SU-DHL-6 (cell line): ENCODE measurements at regions not wholly inside any gene's neighbourhood (a gene's known extent, or its start where the extent isn't known, plus 50 kb on each side); places are given as distances from the start of the nearest gene placed in this dataset.

Experiments used
- H2AFZ ChIP-seq: fragments of 200-600 bp; sonication (generic); 2 replicates; pipeline ENCODE4 v1.6.1; 2014; ENCODE audit warnings: low read depth, mild to moderate bottlenecking, moderate library complexity, mixed read lengths, antibody characterized with exemption, low read length; ENCODE audit not compliant: severe bottlenecking
- H3F3A ChIP-seq: fragments of 200-600 bp; shearing (Covaris generic); 2 replicates; pipeline ENCODE4 v1.6.0; 2016; ENCODE audit warnings: antibody characterized with exemption, mild to moderate bottlenecking; ENCODE audit not compliant: insufficient read depth
- H3K27ac ChIP-seq: fragments of 200-600 bp; sonication (generic); 2 replicates; pipeline ENCODE4 v1.5.1; 2016; ENCODE audit warnings: low read depth, mild to moderate bottlenecking, low read length, moderate library complexity, mixed read lengths
- H3K27me3 ChIP-seq: fragments of 200-600 bp; sonication (generic), shearing (Covaris generic); 2 replicates; pipeline ENCODE4 v1.6.0; 2014; ENCODE audit warnings: mild to moderate bottlenecking, low read length
- H3K36me3 ChIP-seq: fragments of 200-600 bp; sonication (generic); 2 replicates; pipeline ENCODE4 v1.6.1; 2014; ENCODE audit warnings: mild to moderate bottlenecking, low read length, mixed read lengths
- H3K4me2 ChIP-seq: fragments of 300-600, 200-600 bp; shearing (Covaris generic), sonication (generic); 2 replicates; pipeline ENCODE4 v1.6.0; 2014; ENCODE audit warnings: low read length, low read depth, mild to moderate bottlenecking; ENCODE audit not compliant: poor library complexity, severe bottlenecking
- H3K4me3 ChIP-seq: fragments of 200-600 bp; sonication (generic); 2 replicates; pipeline ENCODE4 v1.5.1; 2014; ENCODE audit warnings: antibody characterized with exemption, low read length, mild to moderate bottlenecking, mixed read lengths; ENCODE audit not compliant: insufficient read depth, poor library complexity, severe bottlenecking
- H3K79me2 ChIP-seq: fragments of 200-600 bp; sonication (generic); 2 replicates; pipeline ENCODE4 v1.6.1; 2014; ENCODE audit warnings: mild to moderate bottlenecking, low read length, moderate library complexity; ENCODE audit not compliant: insufficient read depth
- H3K9ac ChIP-seq: fragments of 200-600 bp; sonication (generic); 2 replicates; pipeline ENCODE4 v1.7.0; 2014; ENCODE audit warnings: mild to moderate bottlenecking, low read length
- H3K9me2 ChIP-seq: fragments of 200-600 bp; sonication (generic); replicated peaks from 2 replicates; pipeline ENCODE4 v1.6.1; 2014; ENCODE audit warnings: low read length; ENCODE audit not compliant: insufficient read depth
- H3K9me3 ChIP-seq: fragments of 200-600 bp; sonication (generic); 2 replicates; pipeline ENCODE4 v1.6.1; 2014; ENCODE audit warnings: low read length, mixed read lengths; ENCODE audit not compliant: insufficient read depth
- H4K20me1 ChIP-seq: fragments of 200-600 bp; sonication (generic); 2 replicates; pipeline ENCODE4 v1.6.1; 2014; ENCODE audit warnings: low read depth, mild to moderate bottlenecking, antibody characterized with exemption, low read length, moderate library complexity, mixed read lengths
- CTCF ChIP-seq: fragments of 200-600 bp; sonication (generic); IDR thresholded peaks from one replicate; pipeline ENCODE4 v1.5.1; 2017; ENCODE audit warnings: antibody characterized with exemption, mild to moderate bottlenecking, low read length, moderate library complexity; ENCODE audit not compliant: insufficient read depth, poor library complexity, severe bottlenecking
- EZH2phosphoT487 ChIP-seq: fragments of 200-600 bp; sonication (generic), shearing (Covaris generic); conservative IDR thresholded peaks from 2 replicates; pipeline ENCODE4 v1.6.1; 2018; ENCODE audit warnings: mild to moderate bottlenecking, antibody characterized with exemption, low read length, moderate library complexity, mixed read lengths

- no peak overlapping the region for H2AFZ ChIP-seq
- no peak overlapping the region for H3K4me3 ChIP-seq
- H3K9ac ChIP-seq, result no peak overlapping the region
- H3K9me3 ChIP-seq, result no peaks in the 10 kb centered on the region
- H4K20me1 ChIP-seq, result no peaks in the 10 kb centered on the region
- H3K4me2 ChIP-seq, result no peak overlapping the region
- no peak overlapping the region for H3K27ac ChIP-seq
- no peaks in the 10 kb centered on the region for H3K36me3 ChIP-seq
- H3F3A ChIP-seq, result no peaks in the 10 kb centered on the region
- TF ChIP-seq CTCF (no peak), EZH2phosphoT487 (no peak)
- no peaks in the 10 kb centered on the region for H3K79me2 ChIP-seq
- no peaks in the 10 kb centered on the region for H3K9me2 ChIP-seq
- H3K27me3 ChIP-seq, result no peaks in the 10 kb centered on the region
Observed at GRCh38 chr21:17458279-17458678, 54.6 kb upstream of the CXADR start.

- Histone ChIP-seq H2AFZ (no peak overlapping the region), H3K9ac (no peak overlapping the region), H4K20me1 (no peaks in the 10 kb centered on the region), H3K27me3 (no peaks in the 10 kb centered on the region), H3K79me2 (no peaks in the 10 kb centered on the region), H3K9me2 (no peaks in the 10 kb centered on the region), H3K4me3 (no peak overlapping the region), H3K4me2 (no peak overlapping the region), H3K36me3 (no peaks in the 10 kb centered on the region), H3F3A (no peaks in the 10 kb centered on the region), H3K27ac (no peak overlapping the region), H3K9me3 (no peaks in the 10 kb centered on the region)
- TF ChIP-seq CTCF (no peak), EZH2phosphoT487 (no peak)
Observed at GRCh38 chr21:17460094-17460493, 52.7 kb upstream of the CXADR start.

- H2AFZ ChIP-seq, result no peak overlapping the region
- H3K9ac ChIP-seq, result no peak overlapping the region
- H3K27ac ChIP-seq, result no peak overlapping the region
- no peaks in the 10 kb centered on the region for H3K9me3 ChIP-seq
- H4K20me1 ChIP-seq, result no peaks in the 10 kb centered on the region
- H3K4me3 ChIP-seq, result no peak overlapping the region
- H3K79me2 ChIP-seq, result no peaks in the 10 kb centered on the region
- no peak overlapping the region for H3K4me2 ChIP-seq
- H3K9me2 ChIP-seq, result no peaks in the 10 kb centered on the region
- no peak for TF ChIP-seq EZH2phosphoT487
- no peak for TF ChIP-seq CTCF
- no peaks in the 10 kb centered on the region for H3K27me3 ChIP-seq
- H3F3A ChIP-seq, result no peaks in the 10 kb centered on the region
- H3K36me3 ChIP-seq, result no peaks in the 10 kb centered on the region
Observed at GRCh38 chr21:17461014-17461413, 51.8 kb upstream of the CXADR start.

- no peaks in the 10 kb centered on the region for H3K9me2 ChIP-seq
- no peaks in the 10 kb centered on the region for H3K9me3 ChIP-seq
- H3K27ac ChIP-seq, result no peak overlapping the region
- no peak overlapping the region for H2AFZ ChIP-seq
- H3K27me3 ChIP-seq, result no peaks in the 10 kb centered on the region
- H3K9ac ChIP-seq, result no peak overlapping the region
- no peaks in the 10 kb centered on the region for H3K79me2 ChIP-seq
- no peak for TF ChIP-seq EZH2phosphoT487
- TF ChIP-seq CTCF, result no peak
- no peaks in the 10 kb centered on the region for H3F3A ChIP-seq
- H3K36me3 ChIP-seq, result no peaks in the 10 kb centered on the region
- no peak overlapping the region for H3K4me2 ChIP-seq
- no peak overlapping the region for H3K4me3 ChIP-seq
- no peaks in the 10 kb centered on the region for H4K20me1 ChIP-seq
Observed at GRCh38 chr21:17461582-17461981, 51.3 kb upstream of the CXADR start.
